ENCODE measurements at regions not wholly inside any gene's neighbourhood (a gene's known extent, or its start where the extent isn't known, plus 50 kb on each side); places are given as distances from the start of the nearest gene placed in this dataset.
"Not testable (repeated sequence)": the region's sequence is repeated elsewhere in the genome, so short reads cannot be mapped to it uniquely, and the experiment has no call there.

- DNase-seq (ENCODE audit: low read depth in 2 of 2): no peak
These were observed 778.5 kb downstream of the NTRK3 start for GRCh38 chr15:87477737-87478686.

GRCh38 chr15:87477026-87477425, 779.5 kb downstream of the NTRK3 start:
- DNase-seq (ENCODE audit: low read depth in 2 of 2): no peak

DNA sequence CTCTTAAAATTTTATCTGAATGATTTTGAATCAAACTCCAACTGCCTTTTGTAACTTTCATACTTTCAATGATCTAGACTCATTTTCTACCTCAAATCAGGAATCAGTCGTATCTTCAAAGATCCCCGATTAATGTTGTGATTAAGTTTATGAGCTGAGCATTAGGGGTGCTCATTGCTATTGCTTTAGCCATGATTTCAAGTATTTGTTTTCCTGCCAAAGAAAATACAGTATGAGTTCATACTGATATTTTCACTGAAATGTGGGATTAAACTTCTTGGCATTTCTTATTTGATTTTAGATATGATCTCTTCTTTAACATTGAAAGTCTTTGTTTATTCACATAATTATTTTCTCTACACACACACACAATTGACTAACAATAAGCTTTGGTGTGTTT, 785.6 kb downstream of the NTRK3 start:
- no peak for DNase-seq (ENCODE audit: low read depth in 2 of 2)

DNA sequence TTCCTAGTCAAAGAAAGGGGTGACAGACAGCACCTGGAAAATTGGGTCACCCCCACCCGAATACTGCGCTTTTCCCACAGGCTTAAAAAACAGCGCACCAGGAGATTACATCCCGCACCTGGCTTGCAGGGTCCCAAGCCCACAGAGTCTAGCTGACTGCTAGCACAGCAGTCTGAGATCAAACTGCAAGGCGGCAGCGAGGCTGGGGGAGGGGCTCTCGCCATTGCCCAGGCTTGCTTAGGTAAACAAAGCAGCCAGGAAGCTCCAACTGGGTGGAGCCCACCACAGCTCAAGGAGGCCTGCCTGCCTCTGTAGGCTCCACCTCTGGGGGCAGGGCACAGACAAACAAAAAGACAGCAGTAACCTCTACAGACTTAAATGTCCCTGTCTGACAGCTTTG, 792.6 kb downstream of the NTRK3 start:
- not testable (repeated sequence) for DNase-seq (ENCODE audit: low read depth in 2 of 2)

DNA sequence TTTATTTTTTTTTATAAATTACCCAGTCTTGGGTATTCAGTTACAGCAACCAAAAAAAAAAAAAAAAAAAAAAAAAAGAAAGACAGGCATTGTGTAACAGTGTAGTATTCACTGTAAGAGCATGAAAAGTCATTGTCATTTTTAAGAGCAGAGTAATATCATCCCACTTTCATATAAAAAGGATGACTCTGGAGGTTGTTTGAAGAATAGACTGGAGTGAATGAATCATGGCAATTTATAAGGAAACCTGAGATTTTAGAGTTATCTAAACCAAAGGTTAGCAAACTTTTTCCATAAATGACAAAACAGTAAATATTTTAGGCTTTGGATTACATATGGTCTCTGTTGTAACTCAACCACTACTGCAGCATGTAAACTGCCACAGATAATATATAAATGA, 794.9 kb downstream of the NTRK3 start:
- no peak for DNase-seq (ENCODE audit: low read depth in 2 of 2)

DNA sequence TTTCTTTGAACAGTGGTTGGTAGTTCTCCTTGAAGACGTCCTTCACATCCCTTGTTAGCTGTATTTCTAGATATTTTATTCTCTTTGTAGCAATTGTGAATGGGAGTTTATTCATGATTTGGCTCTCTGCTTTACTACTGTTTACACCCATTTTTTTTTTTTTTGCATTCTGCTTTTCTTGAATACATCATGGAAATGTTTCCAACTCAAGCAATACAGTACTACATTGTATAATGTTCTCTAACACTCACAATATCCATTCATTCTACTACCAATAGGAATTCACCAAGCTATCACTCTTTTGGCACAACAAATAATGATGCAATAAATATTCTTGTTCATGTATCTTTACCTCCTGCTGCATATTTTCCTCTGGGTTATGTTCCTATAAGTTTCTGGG, 801.7 kb downstream of the NTRK3 start:
- no peak for DNase-seq (ENCODE audit: low read depth in 2 of 2)

- DNase-seq (ENCODE audit: low read depth in 2 of 2): no peak
These were observed 806.2 kb downstream of the NTRK3 start for GRCh38 chr15:87450314-87450713.

DNA sequence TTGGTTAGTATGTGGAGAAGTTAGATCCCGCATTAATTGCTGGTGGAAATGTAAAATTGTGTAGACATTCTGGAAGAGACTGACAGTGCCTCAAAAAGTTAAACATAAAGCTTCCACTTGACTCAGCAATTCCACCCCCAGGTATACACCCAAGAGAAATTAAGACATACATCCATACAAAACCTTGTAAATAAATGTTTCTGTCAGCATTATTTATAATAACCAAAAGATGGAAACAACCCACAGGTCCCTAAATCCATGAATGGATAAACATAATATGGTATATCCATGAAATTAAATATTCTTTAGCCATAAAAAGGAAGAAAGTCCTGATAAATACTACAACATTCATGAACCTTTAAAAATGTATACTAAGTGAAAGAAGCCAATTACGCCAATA, 817.4 kb downstream of the NTRK3 start:
- no peak for DNase-seq (ENCODE audit: low read depth in 2 of 2)

- no peak for DNase-seq (ENCODE audit: low read depth in 2 of 2)
These were observed 822.7 kb downstream of the NTRK3 start for GRCh38 chr15:87433871-87434270.

DNA sequence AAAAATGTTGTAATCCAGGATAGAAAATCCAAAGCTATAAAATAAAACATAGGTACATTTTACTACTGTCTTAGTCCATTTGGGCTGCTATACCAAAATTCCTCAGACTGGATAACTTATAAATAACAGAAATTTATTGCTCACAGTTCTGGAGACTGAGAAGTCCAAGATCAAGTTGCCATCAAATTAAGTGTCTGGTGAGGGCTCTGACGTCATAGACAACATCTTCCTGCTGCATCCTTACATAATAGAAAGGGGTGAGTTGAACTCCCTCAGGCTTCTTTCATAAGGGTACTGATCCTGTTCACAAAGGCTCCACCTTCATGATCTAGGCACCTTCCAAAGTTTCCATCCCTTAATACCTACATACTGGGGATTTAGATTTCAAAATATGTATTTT, 826.8 kb downstream of the NTRK3 start:
- no peak for DNase-seq (ENCODE audit: low read depth in 2 of 2)

DNA sequence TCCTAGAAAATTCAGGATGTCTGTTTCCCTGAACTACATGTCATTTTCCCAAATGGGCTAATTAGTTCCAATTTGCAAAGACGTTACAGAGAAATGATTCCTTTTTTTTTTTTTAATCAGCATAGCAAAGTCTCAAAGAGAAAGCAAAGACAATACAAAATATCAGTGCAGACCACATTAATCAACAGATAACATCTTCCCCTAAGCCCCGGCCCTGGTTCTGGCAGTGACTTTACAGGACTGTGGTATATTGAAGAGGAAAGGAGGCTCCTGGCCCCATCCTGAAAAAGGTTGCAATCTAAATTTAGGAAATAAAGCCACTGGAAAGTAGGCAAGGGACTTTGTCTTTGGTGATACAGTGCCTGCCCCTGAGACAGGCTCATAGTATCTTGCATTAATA, 836.5 kb downstream of the NTRK3 start:
- DNase-seq (ENCODE audit: low read depth in 2 of 2): no peak

GRCh38 chr15:87419344-87419743, 837.2 kb downstream of the NTRK3 start:
- DNase-seq (ENCODE audit: low read depth in 2 of 2): no peak

DNA sequence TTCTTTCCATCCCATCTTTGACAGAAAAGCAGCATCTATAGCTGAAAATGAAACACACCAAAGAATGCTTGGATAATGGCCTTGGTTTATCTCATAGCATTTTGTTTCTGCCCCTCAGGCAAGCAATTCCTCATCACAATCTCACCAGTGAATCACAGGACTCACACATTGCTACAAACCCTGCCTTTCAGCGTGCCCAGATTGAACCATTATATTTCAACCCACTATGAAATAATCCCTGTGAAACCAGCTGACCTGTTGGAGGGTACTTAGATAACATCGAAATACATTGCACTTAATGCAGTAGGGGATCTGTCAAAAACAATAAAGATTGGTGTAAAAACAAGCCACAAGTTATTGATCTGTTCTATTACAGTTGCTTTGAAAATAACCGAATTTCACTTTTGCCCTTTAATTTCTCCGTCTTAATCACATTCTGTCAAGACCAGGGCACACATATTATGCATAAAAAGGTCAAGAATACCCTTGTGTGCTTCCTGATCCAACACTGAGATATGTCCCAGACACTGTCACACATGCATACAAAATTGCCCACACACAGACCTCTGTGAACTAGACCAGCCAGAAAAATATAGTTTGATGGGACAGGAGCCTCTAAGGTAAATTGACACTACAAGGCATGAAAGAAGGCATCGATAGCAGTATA, 839.8 kb downstream of the NTRK3 start:
- no peak for DNase-seq (ENCODE audit: low read depth in 2 of 2)

DNA sequence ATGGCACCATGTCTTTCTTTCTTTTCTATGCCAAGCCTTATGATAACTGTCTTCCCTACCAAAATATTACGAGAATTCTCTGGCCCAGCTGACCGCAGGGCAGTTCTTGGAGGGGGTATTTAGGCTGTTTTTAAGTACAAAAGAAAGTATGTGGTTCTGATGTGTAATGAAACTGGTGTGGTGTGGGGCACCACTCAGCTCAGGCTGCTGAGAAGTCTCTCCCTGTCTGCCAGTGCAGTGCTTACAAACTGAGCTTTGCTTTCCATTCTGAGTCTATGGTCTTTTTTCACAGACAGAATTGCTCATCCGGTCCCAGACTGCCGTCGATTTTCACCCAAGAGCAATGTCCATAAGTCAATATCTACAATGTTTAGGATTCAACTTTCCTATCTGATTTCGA, 847.6 kb downstream of the NTRK3 start:
- DNase-seq (ENCODE audit: low read depth in 2 of 2): no peak

- DNase-seq (ENCODE audit: low read depth in 2 of 2): no peak
These were observed 852.6 kb downstream of the NTRK3 start for GRCh38 chr15:87403973-87404372.

DNA sequence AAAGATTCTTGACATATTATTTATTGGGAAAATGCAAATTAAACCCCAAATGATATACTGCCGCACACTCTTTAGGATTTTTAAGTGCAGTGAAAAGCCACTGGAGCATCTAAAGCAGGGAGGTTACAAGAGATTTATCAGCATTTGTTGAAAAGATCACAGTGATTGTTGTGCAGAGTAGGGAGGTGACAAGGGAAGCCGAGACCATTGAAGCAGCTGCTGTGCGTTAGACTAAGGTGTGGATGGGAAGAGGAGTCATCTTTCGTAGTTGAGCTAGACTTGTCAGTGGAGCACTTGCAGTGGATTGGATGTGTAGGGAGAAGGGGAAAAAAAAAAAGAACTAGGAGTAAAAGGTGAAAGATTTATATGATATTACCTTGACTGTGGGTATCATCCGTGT, 854.6 kb downstream of the NTRK3 start:
- no peak for DNase-seq (ENCODE audit: low read depth in 2 of 2)

GRCh38 chr15:87394676-87395075, 861.9 kb downstream of the NTRK3 start:
- no peak for DNase-seq (ENCODE audit: low read depth in 2 of 2)

- no peak for DNase-seq (ENCODE audit: low read depth in 2 of 2)
These were observed 868.8 kb downstream of the NTRK3 start for GRCh38 chr15:87387766-87388165.

DNA sequence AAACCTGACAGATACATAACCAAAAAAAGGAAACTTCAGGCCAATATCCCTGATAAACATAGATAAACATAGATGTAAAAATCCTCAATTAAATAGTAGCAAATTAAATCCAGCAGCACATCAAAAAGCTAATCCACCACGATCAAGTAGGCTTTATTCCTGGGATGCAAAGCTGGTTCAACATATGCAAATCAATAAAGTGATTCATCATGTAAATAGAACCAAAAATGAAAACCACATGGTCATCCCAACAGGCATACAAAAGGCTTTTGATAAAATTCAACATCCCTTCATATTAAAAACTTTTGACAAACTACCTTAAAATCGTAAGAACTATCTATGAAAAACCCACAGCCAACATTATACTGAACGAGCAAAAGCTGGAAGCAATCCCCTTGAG, 882.2 kb downstream of the NTRK3 start:
- DNase-seq (ENCODE audit: low read depth in 2 of 2): no peak

DNA sequence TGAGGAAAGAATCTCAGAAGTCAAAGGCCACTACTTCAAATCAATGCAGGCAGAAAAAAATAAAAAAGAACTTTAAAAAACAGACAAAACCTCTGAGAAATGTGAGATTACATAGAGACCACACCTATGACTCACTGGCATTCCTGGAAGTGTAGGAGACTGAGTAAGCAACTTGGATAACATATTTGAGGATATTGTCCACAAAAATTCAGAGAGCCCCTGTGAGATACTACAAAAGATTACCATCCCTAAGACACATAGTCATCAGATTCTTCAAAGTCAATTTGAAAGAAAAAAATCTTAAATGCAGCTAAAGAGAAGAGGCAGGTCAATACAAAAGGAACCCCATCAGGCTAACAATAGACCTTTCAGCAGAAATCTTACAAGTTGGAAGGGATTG, 887.3 kb downstream of the NTRK3 start:
- no peak for DNase-seq (ENCODE audit: low read depth in 2 of 2)

DNA sequence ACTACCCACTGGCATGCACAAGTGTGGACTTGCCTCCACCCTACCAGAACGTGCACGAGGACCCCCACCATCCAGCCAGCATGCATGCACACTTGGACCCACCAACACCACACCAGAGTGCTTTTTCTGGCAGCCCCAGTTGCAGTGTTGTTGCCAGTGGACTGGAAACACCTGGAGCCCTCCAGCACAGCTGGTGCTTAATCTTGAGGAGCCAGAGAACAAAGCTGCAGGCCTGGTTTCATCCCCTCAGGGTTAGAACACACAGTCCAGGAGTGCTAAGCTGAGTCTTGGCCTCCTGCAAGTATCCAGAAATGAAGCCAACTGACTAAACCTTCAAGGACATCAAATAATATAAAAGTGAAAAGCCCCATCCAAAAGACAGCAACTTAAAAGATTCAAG, 888.0 kb downstream of the NTRK3 start:
- no peak for DNase-seq (ENCODE audit: low read depth in 2 of 2)

DNA sequence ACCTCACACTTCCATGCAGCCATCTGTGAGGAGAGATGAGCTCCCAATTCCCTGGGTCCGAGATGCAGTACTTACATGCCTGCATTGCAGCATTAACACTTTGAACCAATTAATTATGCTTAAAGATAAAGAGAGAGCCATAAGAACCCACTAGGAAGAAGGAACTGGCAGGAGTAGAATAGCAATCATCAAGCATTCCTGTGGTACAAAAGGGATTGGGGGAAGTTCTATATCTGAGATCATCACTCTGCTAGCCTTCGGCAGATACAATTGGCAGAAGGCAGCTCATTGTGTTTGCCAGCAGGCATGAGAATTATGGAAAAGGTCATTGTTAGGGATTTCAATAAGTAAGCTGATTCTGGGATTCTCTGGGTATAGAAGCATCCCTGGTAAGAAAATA, 891.4 kb downstream of the NTRK3 start:
- no peak for DNase-seq (ENCODE audit: low read depth in 2 of 2)

DNA sequence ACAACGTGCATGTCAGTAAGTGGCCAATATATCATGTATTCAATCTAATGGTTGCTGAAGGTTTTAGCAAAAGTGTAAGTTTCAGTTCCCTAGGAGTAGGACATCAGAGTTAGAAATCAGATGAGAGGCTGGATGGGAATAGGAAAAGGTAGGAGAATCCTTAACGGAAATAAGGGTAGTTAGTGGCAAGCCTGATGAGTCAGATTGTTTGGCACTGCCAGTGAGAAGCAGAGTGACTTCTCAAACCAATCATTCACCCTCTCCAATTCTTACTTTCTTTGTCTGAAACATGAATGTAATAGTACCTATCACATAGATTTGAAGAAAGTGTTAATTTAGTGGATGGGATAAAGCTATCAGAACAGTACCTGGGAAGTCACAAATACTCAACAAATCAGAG, 894.0 kb downstream of the NTRK3 start:
- no peak for DNase-seq (ENCODE audit: low read depth in 2 of 2)
